ENCODE measurements at regions not wholly inside any gene's neighbourhood (a gene's known extent, or its start where the extent isn't known, plus 50 kb on each side); places are given as distances from the start of the nearest gene placed in this dataset.

DNA sequence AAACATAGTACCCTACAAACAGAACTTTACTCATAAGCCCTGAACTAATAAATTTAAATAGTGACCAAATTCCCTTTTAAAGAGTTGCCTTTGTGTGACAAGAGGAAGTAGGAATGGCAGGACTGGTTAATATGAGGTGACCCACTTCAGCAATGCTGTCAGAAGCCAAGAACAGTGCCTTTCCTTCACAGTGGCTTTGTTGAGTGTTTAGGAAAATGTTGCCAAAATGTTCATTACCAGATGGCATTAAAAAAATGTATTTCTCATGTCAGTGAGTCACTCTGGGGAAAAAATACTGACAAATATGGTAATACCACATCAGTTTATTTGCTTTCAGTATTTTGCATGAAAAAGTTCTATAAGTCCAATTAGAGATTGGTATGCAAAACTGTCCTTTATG is 103.3 kb downstream of the DIRAS2 start:
- TF ChIP-seq GATA2 (IDR thresholded peaks at IDR 0.05; ENCODE audit: low read depth, low read length) (no peak), GATA3 (IDR thresholded peaks at IDR 0.05; ENCODE audit: low read depth, low read length) (no peak)

DNA sequence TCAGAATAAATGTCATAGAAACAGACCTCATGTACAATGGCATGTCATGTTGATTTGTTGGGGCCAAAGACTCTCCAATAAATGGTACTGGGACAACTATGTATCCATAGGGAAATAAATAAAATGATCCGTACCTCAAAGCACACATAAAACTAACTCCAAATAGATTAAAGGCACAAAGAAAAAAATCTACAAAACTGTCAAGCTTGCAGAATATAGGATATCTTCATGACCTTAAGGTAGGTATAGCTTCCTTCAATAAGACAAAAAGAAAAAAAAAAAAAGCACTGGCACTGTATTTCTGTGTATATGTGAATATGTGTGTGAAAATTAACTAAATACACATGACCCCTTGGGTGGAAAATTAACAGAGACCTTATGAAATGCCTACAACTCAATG is 101.9 kb downstream of the DIRAS2 start:
- TF ChIP-seq GATA3 (IDR thresholded peaks at IDR 0.05; ENCODE audit: low read depth, low read length), result no peak
- no peak for TF ChIP-seq GATA2 (IDR thresholded peaks at IDR 0.05; ENCODE audit: low read depth, low read length)

DNA sequence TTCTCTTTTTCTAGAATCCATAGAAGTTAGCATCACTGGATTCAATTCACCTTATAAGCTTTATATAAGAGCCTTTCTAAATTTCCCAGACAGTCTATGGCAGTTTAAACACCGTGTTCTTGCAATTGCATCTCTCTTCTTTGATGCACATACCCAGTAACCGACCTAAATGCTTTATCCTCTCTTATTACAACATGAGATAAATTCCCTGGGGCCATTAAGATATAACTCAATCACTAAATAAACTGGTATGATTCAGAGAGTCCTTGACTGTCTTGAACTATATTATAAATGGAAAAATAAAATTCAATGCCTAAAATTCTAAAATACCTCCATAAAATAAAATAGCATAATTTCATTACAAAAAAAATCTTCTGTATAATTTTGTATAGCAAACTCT is 98.1 kb downstream of the DIRAS2 start:
- TF ChIP-seq GATA3 (IDR thresholded peaks at IDR 0.05; ENCODE audit: low read depth, low read length), result no peak
- TF ChIP-seq GATA2 (IDR thresholded peaks at IDR 0.05; ENCODE audit: low read depth, low read length), result no peak

DNA sequence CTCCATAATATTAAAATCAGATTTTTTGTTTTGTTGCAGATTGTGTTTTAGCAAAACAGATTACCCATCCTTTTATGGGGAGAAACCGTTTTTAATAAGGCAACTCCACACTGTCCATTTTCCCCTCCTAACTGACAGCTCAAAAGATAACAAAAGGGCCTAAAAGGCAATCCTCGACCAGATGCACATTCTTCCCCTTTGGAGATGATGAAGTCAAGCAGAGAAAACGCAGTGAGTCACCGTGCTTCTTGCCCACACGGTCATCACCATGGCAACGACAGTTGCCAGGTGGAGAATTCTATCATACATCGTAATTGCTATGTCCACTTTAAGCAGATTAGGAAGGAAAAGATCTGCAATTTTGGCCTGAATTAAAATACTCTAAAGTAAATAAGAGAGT is 96.4 kb downstream of the DIRAS2 start:
- TF ChIP-seq GATA2 (IDR thresholded peaks at IDR 0.05; ENCODE audit: low read depth, low read length) (peak; percentile 87), GATA3 (IDR thresholded peaks at IDR 0.05; ENCODE audit: low read depth, low read length) (no peak; the same call in 1 of the 2 replicates)

DNA sequence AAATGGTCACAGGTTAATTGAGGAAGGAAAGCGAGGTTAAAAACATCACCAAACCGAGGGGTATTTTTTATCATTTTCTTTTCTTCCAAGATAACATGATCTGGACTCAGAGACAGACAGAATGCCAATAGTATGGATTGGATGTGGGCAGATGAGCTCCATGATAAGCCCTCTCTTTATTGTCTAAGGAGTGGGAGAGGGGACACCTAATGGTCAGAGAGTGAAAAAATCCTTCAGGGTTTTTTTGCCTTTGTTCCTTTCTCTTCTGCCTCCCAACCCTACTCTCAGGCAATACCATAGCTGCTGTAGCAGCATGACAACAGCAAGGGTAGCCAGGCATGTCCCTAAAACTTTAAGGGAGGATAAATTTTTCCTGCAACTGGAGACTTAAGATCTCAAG is 94.7 kb downstream of the DIRAS2 start:
- TF ChIP-seq GATA2 (IDR thresholded peaks at IDR 0.05; ENCODE audit: low read depth, low read length) (no peak), GATA3 (IDR thresholded peaks at IDR 0.05; ENCODE audit: low read depth, low read length) (no peak)

DNA sequence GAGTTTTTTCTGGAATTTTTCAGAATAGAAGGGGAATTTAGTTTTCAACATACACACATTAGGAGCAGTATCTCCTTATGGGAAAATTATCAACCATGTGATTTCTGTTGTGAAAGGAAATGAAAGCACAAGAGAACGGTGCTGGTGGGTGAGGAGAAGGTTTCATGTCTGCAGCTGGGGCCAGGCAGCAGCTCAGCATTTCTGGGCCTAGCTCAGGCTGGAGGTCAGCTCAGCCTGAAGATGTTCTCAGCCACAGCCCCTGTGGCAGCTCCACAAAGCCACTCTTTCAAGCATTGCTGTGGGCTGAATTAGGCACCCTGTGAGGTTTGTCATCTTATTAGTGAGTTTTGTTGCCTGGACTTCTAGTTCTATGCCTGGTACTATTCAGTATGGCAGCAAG is 90.3 kb downstream of the DIRAS2 start:
- no peak for TF ChIP-seq GATA2 (IDR thresholded peaks at IDR 0.05; ENCODE audit: low read depth, low read length)
- TF ChIP-seq GATA3 (IDR thresholded peaks at IDR 0.05; ENCODE audit: low read depth, low read length), result no peak

DNA sequence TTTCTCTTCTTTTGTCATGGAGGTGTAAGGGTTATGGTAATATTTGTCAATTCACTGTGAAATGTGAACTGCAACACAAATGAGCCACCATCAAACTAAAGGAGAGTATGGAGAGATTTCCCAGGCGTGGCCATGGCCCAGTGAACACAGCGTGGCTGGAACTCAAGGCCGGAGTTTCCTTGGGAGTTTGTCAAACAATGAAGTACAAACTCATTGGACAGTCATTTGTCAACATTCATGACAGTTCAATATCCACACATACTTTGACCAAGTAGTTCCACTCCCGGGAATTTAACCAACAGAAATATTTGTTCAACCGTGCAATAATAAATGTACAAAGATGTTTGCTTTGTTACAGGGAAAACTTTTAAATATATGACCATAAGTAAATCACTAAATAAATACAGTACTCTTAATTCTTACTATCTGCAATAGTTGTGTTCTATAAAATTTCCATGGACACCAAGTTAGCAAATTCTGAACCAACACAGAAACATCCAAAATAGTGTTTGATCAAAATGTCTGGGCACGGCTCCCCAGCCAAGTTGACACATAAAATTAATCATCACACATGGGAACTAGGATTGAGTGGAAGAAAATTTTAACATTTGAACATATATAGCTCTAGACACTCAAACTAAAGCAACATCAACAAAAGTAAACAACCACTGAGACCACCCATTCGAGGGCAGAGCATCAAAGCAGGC is 87.1 kb downstream of the DIRAS2 start:
- TF ChIP-seq GATA3 (IDR thresholded peaks at IDR 0.05; ENCODE audit: low read depth, low read length), result no peak
- TF ChIP-seq GATA2 (IDR thresholded peaks at IDR 0.05; ENCODE audit: low read depth, low read length), result no peak

DNA sequence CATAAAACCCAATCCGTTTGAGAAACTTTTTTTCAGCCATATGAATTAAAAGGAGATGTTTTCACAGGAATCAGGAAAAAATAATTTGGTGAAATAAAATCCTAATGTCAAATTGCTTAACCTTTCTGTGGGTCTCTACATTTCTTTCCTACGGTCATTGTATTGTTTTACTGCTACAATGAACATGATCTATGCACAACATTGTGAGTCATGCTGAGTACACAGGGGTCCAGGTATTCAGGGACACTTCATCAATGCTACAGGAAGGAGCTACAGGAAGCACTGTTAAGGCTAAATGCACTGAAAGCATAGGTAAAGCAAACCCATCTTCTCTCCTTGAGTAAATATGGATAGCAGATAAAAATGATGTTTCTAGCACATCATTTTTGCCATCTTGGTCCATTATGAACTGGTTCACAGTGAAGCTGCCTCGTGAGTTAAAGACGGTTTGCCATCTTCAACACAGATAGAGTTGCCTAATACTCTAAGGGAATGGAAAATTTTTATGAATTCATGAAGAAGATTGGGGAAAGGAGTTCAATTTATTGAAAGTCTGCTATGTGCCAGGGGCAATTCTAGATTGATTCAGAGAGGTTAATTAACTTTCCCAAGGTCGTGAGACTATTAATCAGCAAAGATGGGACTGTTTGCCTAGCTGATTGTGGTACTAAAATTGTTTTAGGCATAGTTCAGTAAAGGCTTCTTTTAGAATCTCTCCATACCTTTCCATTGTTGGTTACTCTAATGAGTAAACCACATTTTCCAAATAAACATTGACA is 85.5 kb downstream of the DIRAS2 start:
- TF ChIP-seq GATA3 (IDR thresholded peaks at IDR 0.05; ENCODE audit: low read depth, low read length) (no peak), GATA2 (IDR thresholded peaks at IDR 0.05; ENCODE audit: low read depth, low read length) (no peak)

DNA sequence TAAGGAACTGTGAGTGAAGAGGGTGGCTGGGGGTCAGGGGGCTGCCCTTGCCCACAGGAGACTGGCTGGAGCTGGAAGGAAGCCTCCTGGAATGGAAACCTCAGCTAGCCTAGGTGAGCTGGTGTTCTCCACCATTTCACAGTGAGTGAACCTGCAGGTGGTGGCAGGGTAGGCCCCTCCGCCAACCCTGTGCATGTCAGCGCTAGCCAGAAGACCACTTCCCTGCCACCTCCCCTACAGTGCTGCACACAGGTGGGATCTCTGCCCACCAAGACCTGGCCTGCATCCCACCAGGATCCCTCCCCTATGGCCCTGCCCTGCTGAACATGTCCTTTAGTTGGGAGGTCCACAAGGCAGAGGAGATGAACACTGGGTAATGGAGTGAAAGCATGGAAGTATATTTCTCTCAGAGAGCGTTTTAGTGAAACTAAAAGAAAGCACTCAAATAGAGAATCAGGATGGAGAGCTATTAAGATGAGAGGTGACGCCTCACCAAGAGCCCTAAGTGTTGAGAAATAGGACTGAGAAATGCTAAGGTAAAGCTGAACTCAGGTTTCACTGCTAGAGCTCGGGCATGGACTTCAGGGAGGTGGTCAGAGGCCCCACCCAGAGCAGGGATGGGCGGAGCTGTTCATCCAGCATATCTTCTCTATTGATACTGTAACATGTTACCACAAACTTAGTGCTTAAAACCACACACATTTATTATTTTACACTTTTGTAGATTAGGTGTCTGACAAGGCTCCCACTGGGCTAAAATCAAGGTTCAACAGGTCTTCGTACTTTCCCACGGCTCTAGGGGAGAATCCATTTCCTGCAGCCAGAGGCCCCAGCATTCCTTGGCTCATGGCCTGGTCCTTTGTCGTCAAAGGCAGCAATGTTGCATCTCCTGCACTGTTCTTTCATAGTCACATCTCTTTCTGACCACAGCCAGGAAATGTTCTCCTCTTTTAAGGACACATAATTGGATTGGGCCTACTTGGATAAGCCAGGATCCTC is 83.2 kb downstream of the DIRAS2 start:
- TF ChIP-seq GATA2 (IDR thresholded peaks at IDR 0.05; ENCODE audit: low read depth, low read length) (no peak), GATA3 (IDR thresholded peaks at IDR 0.05; ENCODE audit: low read depth, low read length) (no peak)

All from SH-SY5Y (cell line).